RWPE2 (cell line): ENCODE measurements at regions not wholly inside any gene's neighbourhood (a gene's known extent, or its start where the extent isn't known, plus 50 kb on each side); places are given as distances from the start of the nearest gene placed in this dataset.

ENCODE experiments used
- ATAC-seq: fragments of 200-7000 bp; cut with Tn5 transposase; 3 replicates; pipeline ENCODE4 v1.9.1; 2021; ENCODE audit warnings: low read depth
- DNase-seq: peaks from one replicate; pipeline ENCODE4 v3.0.0-alpha.2; 2020; ENCODE audit warnings: low spot score
- H3K27ac ChIP-seq: fragments of 450-650 bp; 2 replicates; pipeline ENCODE4 v1.5.1; 2017; ENCODE audit warnings: mild to moderate bottlenecking; ENCODE audit not compliant: poor library complexity, severe bottlenecking
- H3K27me3 ChIP-seq: fragments of 250-450 bp; sonication (Bioruptor Pico); 2 replicates; pipeline ENCODE4 v1.5.1; 2021; ENCODE audit warnings: mild to moderate bottlenecking, moderate library complexity; ENCODE audit not compliant: insufficient read depth, poor library complexity, severe bottlenecking
- H3K36me3 ChIP-seq: fragments of 250-450 bp; sonication (Bioruptor Pico); 2 replicates; pipeline ENCODE4 v1.5.1; 2020; ENCODE audit warnings: low read depth, mild to moderate bottlenecking, moderate library complexity
- H3K4me1 ChIP-seq: fragments of 250-450 bp; sonication (Bioruptor Pico); 2 replicates; pipeline ENCODE4 v1.5.1; 2021; ENCODE audit warnings: mild to moderate bottlenecking, moderate library complexity; ENCODE audit not compliant: insufficient read depth, poor library complexity, severe bottlenecking
- H3K4me3 ChIP-seq: fragments of 250-450 bp; sonication (Bioruptor Pico); 2 replicates; pipeline ENCODE4 v1.5.1; 2021; ENCODE audit warnings: mild to moderate bottlenecking, moderate library complexity; ENCODE audit not compliant: severe bottlenecking
- H3K9me3 ChIP-seq: fragments of 250-450 bp; sonication (Bioruptor Pico); 2 replicates; pipeline ENCODE4 v1.5.1; 2021; ENCODE audit warnings: mild to moderate bottlenecking, moderate library complexity; ENCODE audit not compliant: severe bottlenecking
- TF ChIP-seq, protein P1 (sequence below): fragments of 450-650 bp; IDR thresholded peaks from one replicate; pipeline ENCODE4 v1.5.1; 2017; ENCODE audit warnings: mild to moderate bottlenecking, moderate library complexity; ENCODE audit not compliant: poor library complexity, severe bottlenecking

DNA sequence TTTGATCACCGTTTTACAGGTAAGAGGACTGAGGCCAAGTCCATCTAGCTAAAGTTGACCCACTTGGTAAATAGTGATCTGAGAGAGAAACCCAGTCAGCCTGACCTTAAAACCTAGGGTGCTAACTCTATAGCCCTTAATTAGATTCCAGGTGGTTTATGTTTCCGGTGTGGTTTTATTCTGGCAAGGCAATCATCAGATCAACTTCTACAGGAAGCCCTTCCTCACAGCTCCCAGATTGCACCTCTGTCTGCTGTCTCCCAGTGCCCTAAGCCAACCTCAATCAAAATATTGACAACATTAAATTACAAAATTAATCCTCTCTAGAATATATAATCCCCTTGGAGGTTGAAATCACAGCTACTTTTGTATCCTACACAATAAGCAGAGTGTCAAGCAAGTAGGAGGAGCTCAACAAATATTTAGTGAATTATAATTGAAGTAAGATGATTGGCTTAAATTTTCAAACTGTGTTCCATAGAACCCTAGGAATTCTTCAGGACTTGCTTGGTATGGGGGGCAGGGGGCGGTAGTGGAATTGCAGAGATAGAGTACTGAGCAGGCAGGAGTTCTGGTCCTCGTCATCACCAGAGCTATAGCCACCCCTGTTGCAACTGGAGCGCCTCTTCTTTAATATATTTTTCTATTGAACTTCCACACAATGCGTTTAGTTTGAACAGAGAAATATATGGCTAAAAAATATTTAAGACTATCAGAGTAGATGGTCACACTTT is 692.8 kb upstream of the LRRN3 start:
- no peaks in the 10 kb centered on the region for H3K9me3 ChIP-seq
- H3K27me3 ChIP-seq = no peaks in the 10 kb centered on the region
- no peaks in the 10 kb centered on the region for H3K36me3 ChIP-seq
- DNase-seq (no peak), ATAC-seq (no peak)
- TF ChIP-seq, protein P1, sequence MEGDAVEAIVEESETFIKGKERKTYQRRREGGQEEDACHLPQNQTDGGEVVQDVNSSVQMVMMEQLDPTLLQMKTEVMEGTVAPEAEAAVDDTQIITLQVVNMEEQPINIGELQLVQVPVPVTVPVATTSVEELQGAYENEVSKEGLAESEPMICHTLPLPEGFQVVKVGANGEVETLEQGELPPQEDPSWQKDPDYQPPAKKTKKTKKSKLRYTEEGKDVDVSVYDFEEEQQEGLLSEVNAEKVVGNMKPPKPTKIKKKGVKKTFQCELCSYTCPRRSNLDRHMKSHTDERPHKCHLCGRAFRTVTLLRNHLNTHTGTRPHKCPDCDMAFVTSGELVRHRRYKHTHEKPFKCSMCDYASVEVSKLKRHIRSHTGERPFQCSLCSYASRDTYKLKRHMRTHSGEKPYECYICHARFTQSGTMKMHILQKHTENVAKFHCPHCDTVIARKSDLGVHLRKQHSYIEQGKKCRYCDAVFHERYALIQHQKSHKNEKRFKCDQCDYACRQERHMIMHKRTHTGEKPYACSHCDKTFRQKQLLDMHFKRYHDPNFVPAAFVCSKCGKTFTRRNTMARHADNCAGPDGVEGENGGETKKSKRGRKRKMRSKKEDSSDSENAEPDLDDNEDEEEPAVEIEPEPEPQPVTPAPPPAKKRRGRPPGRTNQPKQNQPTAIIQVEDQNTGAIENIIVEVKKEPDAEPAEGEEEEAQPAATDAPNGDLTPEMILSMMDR = no peak
- H3K27ac ChIP-seq = no peak overlapping the region
- H3K4me1 ChIP-seq = no peaks in the 10 kb centered on the region
- H3K4me3 ChIP-seq = no peak overlapping the region

DNA sequence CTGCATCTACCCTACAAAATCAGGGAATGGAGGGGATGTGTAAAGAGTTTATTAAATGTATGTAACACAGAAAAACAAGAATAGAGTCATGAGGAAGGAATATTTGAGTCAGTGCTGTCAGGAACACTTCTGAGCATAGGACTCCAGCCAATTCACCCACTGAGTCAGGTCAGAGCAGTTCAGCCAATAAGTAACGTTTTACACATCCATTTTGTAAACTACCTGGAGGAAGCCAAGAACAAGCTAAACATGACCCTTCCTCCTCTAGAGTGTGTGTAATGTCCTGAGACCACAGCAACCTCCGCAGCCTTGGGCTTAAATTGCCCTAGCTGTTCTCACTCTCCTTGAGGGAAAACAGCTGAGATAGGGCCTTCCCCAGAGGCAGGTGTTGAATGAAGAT is 691.5 kb upstream of the LRRN3 start:
- ATAC-seq (no peak), DNase-seq (no peak)
- H3K27me3 ChIP-seq = no peaks in the 10 kb centered on the region
- no peak overlapping the region for H3K4me3 ChIP-seq
- no peak overlapping the region for H3K27ac ChIP-seq
- H3K36me3 ChIP-seq = no peaks in the 10 kb centered on the region
- no peaks in the 10 kb centered on the region for H3K9me3 ChIP-seq
- H3K4me1 ChIP-seq = no peaks in the 10 kb centered on the region
- TF ChIP-seq, protein P1 = no peak

DNA sequence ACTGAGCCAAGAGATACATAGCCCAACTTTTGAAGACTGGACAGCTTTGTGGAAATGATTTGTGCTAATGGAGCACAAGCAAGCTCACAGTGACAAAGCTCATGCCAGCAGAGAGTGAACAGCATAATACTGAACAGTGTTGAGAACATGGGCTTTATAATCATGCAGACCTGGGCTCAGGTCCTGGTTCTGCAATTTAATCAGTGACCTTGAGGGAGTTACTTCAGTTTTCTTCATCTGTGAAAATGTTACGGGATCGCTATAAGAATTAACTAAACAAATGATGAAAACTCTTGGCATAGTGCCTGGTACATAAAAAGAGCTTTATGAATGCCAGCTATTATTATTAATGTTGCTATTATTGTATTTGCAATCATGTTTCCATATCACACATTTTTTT is 690.5 kb upstream of the LRRN3 start:
- no peak overlapping the region for H3K4me3 ChIP-seq
- no peak for DNase-seq
- H3K4me1 ChIP-seq = no peaks in the 10 kb centered on the region
- no peaks in the 10 kb centered on the region for H3K27me3 ChIP-seq
- H3K36me3 ChIP-seq = no peaks in the 10 kb centered on the region
- H3K27ac ChIP-seq = no peak overlapping the region
- TF ChIP-seq, protein P1 = no peak
- H3K9me3 ChIP-seq = no peaks in the 10 kb centered on the region
- ATAC-seq = no peak

DNA sequence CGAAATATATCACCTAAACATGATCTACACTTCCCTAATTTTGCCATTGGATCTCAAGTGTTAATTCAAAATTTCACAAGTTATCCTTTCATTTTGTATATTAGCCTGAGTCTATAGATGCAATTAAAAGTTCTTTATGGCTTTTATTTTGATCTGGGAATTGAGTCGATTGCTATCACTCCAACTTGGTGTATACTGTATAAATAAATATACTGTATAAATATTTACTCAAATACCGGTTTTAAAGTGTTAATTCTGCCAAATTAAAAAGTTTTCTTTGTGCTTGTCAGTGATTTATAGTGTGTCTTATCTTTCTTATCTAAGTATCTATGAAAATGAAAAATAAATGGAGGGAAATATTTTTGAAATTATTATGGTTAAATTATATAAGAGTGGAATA is 683.7 kb upstream of the LRRN3 start:
- ATAC-seq (no peak), DNase-seq (no peak)
- Histone ChIP-seq H3K27me3 (no peaks in the 10 kb centered on the region), H3K36me3 (no peaks in the 10 kb centered on the region), H3K4me1 (no peaks in the 10 kb centered on the region), H3K27ac (no peak overlapping the region), H3K9me3 (no peaks in the 10 kb centered on the region), H3K4me3 (no peak overlapping the region)
- TF ChIP-seq, protein P1 = no peak

DNA sequence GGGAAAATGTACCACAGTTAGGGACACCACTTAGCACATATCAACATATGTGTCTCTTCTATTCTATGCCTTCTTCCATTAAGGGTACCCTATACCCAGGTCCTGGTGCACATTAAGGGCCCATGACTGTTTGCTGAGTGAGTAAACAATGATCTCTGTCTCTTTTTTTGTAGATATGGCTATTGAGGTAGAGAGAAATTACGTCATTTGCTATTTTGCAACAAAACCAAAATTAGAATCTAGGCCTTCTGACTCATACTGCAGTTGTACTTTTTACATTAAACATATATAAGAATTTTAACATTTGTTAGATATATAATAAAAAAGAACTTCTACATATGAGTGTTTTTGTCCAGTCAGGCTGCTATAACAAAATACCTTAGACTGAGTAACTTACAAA is 683.2 kb upstream of the LRRN3 start:
- DNase-seq (no peak), ATAC-seq (peak; percentile 21; the same call in 1 of the 3 replicates)
- TF ChIP-seq, protein P1 = no peak
- H3K4me1 ChIP-seq = no peaks in the 10 kb centered on the region
- H3K9me3 ChIP-seq = no peaks in the 10 kb centered on the region
- H3K4me3 ChIP-seq = no peak overlapping the region
- H3K27ac ChIP-seq = no peak overlapping the region
- no peaks in the 10 kb centered on the region for H3K27me3 ChIP-seq
- H3K36me3 ChIP-seq = no peaks in the 10 kb centered on the region
